22Rv1 (cell line): ENCODE measurements at regions not wholly inside any gene's neighbourhood (a gene's known extent, or its start where the extent isn't known, plus 50 kb on each side); places are given as distances from the start of the nearest gene placed in this dataset.

Experiments
- ZFX ChIP-seq: fragments of 450-650 bp; IDR thresholded peaks from 2 replicates; pipeline ENCODE4 v1.6.1; 2017; ENCODE audit warnings: antibody characterized with exemption, borderline replicate concordance
- TF ChIP-seq, protein P1 (sequence below): fragments of 450-650 bp; IDR thresholded peaks from 2 replicates; pipeline ENCODE4 v1.5.1; 2017; ENCODE audit warnings: mild to moderate bottlenecking

GRCh38 chr7:106768324-106768751, 96.7 kb upstream of the PIK3CG start:
- TF ChIP-seq, protein P1, sequence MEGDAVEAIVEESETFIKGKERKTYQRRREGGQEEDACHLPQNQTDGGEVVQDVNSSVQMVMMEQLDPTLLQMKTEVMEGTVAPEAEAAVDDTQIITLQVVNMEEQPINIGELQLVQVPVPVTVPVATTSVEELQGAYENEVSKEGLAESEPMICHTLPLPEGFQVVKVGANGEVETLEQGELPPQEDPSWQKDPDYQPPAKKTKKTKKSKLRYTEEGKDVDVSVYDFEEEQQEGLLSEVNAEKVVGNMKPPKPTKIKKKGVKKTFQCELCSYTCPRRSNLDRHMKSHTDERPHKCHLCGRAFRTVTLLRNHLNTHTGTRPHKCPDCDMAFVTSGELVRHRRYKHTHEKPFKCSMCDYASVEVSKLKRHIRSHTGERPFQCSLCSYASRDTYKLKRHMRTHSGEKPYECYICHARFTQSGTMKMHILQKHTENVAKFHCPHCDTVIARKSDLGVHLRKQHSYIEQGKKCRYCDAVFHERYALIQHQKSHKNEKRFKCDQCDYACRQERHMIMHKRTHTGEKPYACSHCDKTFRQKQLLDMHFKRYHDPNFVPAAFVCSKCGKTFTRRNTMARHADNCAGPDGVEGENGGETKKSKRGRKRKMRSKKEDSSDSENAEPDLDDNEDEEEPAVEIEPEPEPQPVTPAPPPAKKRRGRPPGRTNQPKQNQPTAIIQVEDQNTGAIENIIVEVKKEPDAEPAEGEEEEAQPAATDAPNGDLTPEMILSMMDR, result no peak
- no peak for TF ChIP-seq ZFX
